ENCODE measurements at regions not wholly inside any gene's neighbourhood (a gene's known extent, or its start where the extent isn't known, plus 50 kb on each side); places are given as distances from the start of the nearest gene placed in this dataset.
"Not testable (repeated sequence)": the region's sequence is repeated elsewhere in the genome, so short reads cannot be mapped to it uniquely, and the experiment has no call there.

DNA sequence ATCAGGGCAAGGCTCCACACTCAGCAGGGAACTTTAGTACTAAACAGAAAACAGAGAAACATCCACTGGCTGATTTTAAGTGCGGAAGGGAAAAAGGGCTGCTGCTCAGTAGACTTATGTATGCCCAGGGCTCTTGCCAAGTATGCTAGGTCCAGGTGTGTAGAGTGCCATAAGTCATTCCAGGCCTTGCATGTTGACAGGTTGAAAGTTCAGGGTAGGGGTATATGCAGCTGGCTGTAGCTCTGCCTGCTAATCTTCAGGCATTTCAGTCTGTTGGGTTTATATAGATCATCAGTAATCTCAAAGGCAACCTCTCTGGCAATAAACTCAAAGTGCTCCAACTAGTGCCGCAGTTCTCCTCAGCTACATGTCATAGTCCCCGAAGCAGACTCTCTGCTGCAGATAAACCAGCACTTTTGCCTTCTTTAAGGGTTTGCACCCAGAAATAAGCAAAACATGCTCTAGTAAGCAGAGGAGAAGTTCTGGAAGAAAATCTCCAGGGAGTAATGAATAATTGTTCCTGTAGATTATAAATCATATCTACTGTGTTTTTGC lies 134.9 kb upstream of the GRIA3 start:
- DNase-seq (ENCODE audit: low read depth in 2 of 3, low spot score in 2 of 3) = no peak

DNA sequence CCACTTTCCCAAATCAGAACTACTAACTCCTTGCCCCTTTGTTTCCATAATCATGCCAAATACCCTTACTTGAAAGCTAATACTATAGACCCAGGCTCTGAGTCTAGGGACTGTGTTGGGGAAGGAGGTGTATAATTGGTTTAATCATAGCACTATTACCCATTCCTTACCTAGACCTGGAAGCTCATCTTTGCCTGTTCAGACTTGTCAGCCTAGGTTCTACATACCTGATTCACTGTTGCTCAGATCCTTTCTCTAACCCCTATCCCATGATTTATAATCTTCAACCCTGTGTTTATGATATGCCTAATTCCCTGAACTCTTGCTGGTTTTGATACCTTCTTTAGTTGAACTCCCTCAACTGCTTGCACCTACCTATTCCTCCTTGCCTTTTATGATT lies 123.1 kb upstream of the GRIA3 start:
- no peak for DNase-seq (ENCODE audit: low read depth in 2 of 3, low spot score in 2 of 3)

DNA sequence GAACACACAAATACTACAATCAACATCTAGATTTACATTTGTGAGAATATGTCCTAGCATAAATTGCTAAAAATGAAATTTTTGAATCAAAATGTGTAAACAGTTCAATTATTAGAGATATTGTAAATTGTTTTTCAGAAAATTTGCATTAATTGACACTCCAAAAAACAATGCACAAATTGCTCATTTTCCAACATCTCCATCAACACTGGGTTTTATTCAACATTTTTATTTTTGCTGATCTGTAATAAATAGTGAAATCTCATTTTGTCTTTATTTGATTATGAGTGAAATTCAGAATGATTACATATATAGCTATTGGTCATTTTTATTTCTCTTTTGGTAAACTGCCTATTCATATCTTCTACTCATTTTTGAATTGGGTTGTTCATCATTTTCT lies 120.0 kb upstream of the GRIA3 start:
- no peak for DNase-seq (ENCODE audit: low read depth in 2 of 3, low spot score in 2 of 3)

DNA sequence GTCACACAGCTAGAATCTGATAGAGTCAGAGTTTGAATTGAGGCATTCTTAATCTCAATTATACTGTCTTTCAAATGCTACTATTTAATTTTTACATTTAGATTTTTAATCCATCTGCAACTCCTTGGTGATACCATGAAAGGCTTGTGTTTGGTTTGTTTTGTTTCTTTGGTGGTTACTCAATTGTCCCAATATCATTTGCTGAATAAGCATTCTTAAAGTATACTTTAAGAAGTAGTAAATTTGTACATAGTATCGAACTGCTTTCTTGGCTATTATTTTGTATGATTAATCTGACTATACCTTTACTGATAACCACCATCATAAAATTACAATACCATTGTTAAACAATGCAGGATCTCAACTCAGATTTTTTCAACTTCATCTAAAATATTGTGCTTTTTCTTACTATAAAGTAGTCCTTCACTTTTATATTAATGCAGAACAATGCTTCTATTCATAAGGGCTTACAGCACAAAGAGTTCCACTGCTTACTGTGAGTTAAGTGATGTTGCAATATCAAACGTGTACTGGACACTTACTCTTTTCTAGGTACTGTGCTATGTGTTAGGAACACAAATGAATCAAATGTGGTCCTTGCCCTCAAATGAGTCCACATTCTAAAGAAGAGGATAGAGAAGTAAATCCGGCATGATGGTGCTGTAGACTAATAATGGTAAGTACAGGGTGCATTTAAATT lies 111.2 kb upstream of the GRIA3 start:
- DNase-seq (ENCODE audit: low read depth in 2 of 3, low spot score in 2 of 3) = no peak

DNA sequence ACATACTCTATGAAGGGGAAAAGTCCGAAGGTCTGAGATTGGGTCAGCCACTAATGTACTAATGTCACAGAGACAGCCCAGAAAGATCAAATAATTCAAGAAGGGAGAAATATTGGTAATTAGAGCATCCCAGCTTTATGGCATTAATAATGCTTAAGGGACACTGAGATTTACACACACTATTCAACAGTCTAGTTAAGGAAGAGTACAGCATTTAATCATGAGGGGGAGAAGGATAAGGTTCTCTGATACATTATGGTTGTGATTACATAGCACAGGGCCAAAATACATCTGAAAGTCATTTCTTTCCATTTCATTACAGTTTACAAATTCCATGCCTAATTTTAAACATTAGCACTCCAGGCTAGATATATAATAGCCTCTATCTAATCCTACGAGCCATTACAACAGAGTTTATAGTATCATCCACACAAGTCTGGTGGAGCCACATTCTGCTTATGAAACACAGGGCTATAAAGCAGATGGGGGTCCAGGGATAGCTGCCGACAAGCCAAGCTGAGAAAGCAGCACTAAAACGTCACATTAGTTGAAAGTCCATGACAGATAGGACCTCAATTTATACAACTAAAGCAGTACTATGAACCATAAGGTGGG lies 108.0 kb upstream of the GRIA3 start:
- DNase-seq (ENCODE audit: low read depth in 2 of 3, low spot score in 2 of 3) = no peak

DNA sequence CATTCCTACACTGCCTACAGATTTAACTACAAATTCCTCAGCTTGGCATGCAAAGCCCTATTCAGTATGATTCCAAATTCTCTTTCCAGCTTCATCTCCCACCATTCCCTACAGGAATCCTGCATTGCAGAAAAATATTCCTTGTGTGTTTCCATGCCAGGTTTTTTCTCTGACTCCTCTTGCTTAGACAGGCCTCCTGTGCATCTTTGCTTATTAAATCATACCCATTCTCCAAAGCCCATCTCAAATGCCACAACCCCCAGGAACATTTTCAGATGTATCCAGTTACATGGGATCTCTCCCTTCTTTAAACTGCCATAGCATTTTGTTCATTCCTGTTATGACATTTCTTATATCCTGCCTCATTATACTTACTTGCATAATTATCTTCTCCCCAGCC lies 106.4 kb upstream of the GRIA3 start:
- no peak for DNase-seq (ENCODE audit: low read depth in 2 of 3, low spot score in 2 of 3)

DNA sequence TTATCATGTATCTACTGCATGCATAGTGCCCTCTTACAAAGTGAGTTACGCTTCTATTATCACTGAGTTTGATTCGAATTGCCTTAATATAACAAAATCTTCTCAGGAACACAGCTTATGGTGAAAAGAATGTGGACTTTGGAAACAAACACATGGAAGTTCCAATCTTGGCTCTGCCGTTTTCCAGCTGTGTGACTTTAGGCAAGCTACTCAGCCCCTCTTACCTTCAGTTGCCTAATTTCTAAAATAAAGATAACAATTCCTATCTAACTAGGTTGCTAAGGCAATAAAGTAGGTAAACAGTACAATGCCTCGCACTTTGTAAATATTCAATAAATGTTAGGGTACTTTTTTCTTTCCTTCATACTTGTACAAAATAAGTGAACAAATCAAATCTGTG lies 104.0 kb upstream of the GRIA3 start:
- DNase-seq (ENCODE audit: low read depth in 2 of 3, low spot score in 2 of 3) = no peak

DNA sequence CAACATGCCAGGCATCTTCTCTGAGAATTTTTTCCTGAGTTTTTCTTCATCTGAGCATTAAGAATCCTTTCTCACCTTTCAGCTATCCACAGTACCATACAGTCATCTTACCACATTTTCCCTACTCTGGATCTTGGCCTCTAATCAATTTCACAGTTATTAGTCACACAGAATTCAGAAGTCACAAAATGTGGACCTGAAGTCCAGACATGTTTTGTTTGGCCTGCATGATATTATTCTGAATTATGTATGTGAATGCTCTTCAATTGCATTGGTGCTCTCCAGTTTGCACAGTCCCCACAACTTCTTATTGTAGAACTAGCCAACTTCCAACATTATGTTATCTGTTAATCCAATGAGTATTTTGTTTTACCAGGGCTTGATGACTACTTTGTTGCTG lies 102.3 kb upstream of the GRIA3 start:
- DNase-seq (ENCODE audit: low read depth in 2 of 3, low spot score in 2 of 3) = no peak

DNA sequence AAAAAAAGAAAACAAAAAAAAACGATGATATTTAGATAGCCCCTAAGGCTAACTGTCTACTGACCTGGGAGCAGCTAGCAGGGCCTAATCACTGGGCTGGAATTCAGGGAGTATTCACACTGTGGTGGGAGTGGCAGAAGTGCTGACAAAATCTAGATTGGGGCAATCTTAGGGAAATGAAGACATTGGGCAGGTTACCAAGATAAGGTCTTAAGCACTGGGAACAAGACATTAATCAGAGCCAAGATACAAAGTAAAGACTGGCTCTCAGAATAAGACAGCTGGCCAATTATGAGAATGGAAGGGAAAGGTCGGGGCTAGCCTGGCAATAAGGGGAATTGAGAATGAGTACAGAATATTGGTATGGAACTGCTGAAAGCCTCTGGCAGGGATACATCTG lies 100.2 kb upstream of the GRIA3 start:
- DNase-seq (ENCODE audit: low read depth in 2 of 3, low spot score in 2 of 3) = no peak

DNA sequence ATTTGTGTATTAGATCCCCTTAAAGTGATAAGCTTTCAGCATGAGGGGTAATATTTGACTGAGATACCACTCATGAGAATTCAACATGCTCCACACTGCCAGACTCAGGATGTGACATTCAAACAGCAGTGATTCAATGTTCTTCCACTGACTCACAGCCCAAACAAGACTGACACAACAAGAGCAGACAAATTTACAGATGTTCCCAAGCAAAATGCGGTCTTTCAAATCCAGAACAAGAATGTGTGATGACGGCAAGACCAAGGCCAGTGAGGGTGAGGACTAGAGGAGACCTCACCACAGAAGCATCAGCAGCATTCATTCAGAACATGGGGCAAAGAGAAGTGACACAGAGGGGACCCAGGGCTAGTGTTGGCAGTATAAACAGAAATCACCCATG lies 99.3 kb upstream of the GRIA3 start:
- DNase-seq (ENCODE audit: low read depth in 2 of 3, low spot score in 2 of 3) = no peak

DNA sequence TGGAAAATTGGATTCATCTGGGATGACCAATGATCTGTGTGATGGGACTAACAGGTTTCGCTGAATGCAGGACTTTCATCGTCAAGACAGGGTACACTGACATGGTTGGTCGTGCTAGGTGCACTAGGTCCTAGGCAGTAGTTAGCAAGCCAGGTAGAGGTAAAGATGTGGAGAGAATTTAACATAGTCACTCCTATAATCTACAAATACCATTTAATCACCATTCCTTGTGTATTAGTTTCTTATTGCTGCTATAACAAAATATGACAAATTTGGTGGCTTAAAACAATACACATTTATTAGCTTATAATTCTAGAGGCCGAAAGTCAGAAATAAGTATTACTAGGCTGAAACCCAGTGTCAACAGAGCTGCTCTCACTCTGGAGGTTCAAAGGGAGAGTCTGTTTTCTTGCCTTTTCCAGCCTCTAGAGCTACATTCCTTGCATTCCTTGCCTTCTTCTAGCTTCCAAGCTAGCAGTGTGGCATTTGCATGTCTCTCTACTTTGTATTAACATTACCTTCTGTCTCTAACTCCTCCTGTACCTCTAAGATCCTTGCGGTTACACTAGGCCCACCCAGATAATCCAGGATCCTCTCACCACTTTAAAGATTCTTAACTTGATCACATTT lies 98.7 kb upstream of the GRIA3 start:
- DNase-seq (ENCODE audit: low read depth in 2 of 3, low spot score in 2 of 3) = no peak

DNA sequence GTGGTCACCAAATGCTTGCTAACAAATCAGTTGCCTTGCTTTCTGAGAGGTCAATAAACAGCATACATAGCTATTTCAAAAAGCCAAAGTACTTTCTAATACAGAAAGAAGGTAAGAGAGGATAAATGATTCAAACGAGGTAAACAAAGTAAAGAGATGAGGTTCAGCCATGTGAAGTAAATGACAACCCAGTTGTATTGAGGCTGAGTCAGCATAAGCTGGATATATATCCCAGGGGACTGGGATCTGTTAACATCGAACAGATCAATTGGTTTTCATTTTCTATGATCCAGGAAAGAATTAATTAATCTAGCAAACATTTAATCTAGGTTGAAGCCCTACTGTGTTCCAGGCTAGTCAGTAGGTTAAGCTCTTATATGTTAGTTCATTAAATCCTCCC lies 97.3 kb upstream of the GRIA3 start:
- DNase-seq (ENCODE audit: low read depth in 2 of 3, low spot score in 2 of 3) = no peak

DNA sequence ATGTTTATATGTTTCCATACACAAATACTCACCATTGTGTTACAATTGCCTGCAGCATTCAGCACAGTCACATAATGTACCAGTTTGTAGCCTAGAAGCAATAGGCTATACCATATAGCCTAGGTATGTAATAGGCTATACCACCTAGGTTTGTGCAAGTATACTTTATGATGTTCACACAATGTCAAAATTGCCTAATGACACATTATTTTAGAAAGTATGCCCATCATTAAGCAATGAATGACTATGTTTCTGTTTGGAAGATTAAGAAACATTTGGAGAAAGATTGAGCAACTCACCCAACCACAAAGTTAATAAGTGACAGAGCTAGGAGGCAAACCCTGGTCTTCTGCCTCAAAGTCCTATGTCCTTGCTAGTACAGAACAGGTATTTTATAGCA lies 96.8 kb upstream of the GRIA3 start:
- no peak for DNase-seq (ENCODE audit: low read depth in 2 of 3, low spot score in 2 of 3)

DNA sequence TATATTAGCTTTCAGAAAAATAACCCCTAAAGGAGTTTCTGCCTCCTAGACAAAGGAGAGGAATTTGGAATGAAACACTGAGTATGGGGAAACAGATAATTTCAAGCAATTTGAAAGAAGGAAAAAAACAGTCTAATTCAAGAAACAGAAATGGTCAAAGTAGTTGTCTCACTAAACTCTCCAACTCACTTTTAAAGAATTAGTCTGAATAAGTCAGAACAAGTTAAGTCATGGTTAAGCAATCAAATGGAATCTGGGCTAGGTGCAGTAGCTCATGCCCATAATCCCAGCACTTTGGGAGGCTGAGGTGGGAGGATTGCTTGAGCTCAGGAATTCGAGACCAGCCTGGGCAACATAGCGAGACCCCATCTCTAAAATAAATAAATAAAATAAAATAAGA lies 95.7 kb upstream of the GRIA3 start:
- DNase-seq (ENCODE audit: low read depth in 2 of 3, low spot score in 2 of 3) = no peak

DNA sequence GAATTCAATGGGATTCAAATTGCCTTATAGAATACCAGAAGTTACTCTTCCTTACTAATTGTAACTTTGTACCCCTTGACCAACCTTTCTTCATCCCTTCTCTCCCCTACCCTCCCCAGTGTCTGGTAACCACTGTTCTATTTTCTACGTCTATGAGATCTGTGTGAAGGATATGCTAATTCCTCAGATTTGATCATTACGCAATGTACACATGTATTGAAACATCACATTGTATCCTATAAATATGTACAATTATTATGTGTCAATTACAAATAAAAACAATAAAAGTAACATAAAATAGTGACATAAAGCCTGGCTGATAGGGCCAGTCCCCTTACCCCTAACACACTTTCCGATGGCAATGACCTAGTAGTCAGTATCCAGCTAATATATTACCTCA lies 95.1 kb upstream of the GRIA3 start:
- DNase-seq (ENCODE audit: low read depth in 2 of 3, low spot score in 2 of 3) = no peak

DNA sequence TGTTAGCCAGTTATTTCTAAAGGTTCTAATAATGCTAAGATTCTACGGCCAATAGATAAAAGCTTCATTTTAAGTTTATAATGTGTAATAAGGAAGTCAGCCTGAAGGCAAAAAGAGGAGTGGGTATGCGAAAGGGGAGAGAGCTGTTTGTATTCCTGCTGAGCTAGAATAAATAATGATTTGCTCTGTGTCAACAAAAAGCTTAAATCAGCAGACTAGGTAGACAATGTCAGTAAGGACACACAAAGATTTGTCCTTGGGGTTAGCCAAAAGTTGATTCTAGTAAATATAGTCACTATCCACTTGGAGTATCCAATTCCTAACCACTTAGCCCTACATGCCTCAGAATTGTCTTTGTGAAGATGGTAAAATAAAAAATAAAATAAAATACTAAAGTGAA lies 90.3 kb upstream of the GRIA3 start:
- no peak for DNase-seq (ENCODE audit: low read depth in 2 of 3, low spot score in 2 of 3)

DNA sequence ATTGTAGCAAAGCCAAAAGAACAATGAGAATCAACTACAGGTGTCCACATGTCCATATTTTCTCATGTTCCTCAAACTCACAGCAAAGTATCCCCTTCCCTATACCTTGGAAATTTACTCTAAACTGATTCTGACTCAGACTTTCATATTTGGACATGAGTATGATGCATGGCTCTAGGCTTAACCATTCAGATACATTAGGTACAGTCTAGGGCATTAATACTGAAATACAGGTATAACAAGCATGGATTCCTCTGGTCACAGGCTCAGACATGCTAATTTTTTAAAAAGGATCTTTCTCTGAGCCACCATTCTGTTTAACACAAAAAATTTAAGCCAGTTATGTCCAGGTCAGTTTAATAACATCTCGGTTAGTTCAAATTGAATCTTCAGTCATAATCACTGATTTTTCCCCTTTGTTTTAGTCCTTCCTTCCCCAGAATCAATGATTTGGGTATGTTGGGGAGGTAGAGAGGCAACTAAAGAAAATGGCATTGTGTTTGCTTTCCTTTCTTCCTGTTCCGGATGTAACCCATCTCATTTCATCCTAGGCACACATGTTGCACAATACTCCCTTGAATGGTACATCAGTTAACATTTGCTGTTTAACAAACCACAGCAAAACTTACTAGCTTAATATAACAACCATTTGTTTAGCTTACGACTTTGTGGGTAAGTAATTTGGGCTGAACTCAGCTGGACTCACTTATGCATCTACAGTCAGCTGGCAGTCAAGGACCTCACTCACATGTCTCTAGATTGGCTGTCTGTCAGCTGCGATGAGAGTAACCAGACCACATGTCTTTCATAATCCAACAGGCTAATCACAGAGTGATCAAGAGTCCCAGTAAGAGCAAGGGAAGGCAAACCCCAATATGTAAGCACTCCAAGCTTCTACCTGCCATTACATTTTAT lies 75.3 kb upstream of the GRIA3 start:
- no peak for DNase-seq (ENCODE audit: low read depth in 2 of 3, low spot score in 2 of 3)

DNA sequence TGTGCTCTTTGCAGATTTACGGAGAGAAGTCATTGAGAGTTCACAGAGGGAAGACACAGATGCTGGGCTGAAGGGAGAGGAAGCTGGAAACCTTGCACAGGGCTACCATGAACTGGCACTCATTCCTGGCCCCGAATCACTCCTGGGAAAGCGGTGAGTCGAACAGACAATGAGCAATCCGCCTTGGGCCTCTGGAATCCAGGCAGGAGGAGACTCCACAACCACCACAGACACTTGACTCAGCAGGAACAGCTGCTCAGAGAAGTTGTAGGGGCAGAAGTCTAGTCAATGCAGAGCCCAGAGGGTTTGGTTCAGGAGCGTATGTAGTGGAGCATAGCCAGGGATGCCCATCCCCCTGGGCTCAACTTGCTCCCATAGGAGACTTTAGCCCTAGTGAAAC lies 62.8 kb upstream of the GRIA3 start:
- no peak for DNase-seq (ENCODE audit: low read depth in 2 of 3, low spot score in 2 of 3)

DNA sequence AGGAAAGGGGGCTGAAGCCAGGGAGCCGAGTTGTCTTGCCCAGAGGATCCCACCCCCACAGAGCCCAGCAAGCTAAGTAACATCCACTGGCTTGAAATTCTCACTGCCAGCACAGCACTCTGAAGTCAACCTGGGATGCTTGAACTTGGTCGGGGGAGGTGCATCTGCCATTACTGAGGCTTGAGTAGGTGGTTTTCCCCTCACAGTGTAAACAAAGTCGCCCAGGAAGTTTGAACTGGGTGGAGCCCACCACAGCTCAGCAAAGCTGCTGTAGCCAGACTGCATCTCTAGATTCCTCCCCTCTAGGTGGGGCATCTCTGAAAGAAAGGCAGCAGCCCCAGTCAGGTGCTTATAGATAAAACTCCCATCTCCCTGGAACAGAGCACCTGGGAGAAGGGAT lies 54.3 kb upstream of the GRIA3 start:
- not testable (repeated sequence) for DNase-seq (ENCODE audit: low read depth in 2 of 3, low spot score in 2 of 3)

All from activated CD8-positive, alpha-beta memory T cell treated with anti-CD3 and anti-CD28 coated beads for 48 hours (primary cell).